PC-9 (cell line): ENCODE measurements at regions not wholly inside any gene's neighbourhood (a gene's known extent, or its start where the extent isn't known, plus 50 kb on each side); places are given as distances from the start of the nearest gene placed in this dataset.
"Not testable (repeated sequence)": the region's sequence is repeated elsewhere in the genome, so short reads cannot be mapped to it uniquely, and the experiment has no call there.

ENCODE experiments used
- BruUV-seq: library from RNA; stranded (reverse); fragments of 400-500 nt; replicated peaks from 2 replicates; lab custom pipeline; 2021; lab: Mats Ljungman, UMichigan
- CTCF ChIA-PET: fragments of 300-600 bp; sonication (Branson Sonifier 250); formaldehyde crosslinking; loops from one replicate; lab custom pipeline; 2022; ENCODE audit warnings: antibody characterized with exemption; lab: Charles Lee
- POLR2A ChIA-PET: fragments of 300-600 bp; sonication (Branson Sonifier 250); formaldehyde crosslinking; loops from one replicate; lab custom pipeline; 2022; ENCODE audit warnings: antibody characterized with exemption; ENCODE audit not compliant: unreplicated experiment; lab: Charles Lee
- DNase-seq, 2 experiments: peaks; one replicate each; pipeline versions ENCODE4 v3.0.0 to v3.0.0-alpha.2; 2015 to 2022; ENCODE audit warnings: mixed read lengths in 1 of 2
- H2AFZ ChIP-seq: fragments of 200-600 bp; sonication (generic); 2 replicates; pipeline ENCODE4 v1.8.1; 2017; ENCODE audit warnings: antibody characterized with exemption
- H3F3A ChIP-seq: fragments of 200-600 bp; sonication (generic); 2 replicates; pipeline ENCODE4 v1.8.1; 2017; ENCODE audit warnings: antibody characterized with exemption, mild to moderate bottlenecking, low read depth; ENCODE audit not compliant: insufficient read depth
- H3K27ac ChIP-seq: fragments of 200-600 bp; sonication (generic); 2 replicates; pipeline ENCODE4 v1.6.1; 2016; ENCODE audit warnings: mixed run types
- H3K27me3 ChIP-seq: fragments of 200-600 bp; sonication (generic); 2 replicates; pipeline ENCODE4 v1.6.1; 2016; ENCODE audit warnings: low read depth, mixed run types; ENCODE audit not compliant: insufficient read depth
- H3K36me3 ChIP-seq: fragments of 200-600 bp; sonication (generic); 2 replicates; pipeline ENCODE4 v1.6.1; 2016; ENCODE audit warnings: low read depth, mixed run types
- H3K4me1 ChIP-seq: fragments of 200-600 bp; sonication (generic); replicated peaks from 2 replicates; pipeline ENCODE4 v1.6.1; 2016; ENCODE audit warnings: mixed run types; ENCODE audit not compliant: insufficient read depth
- H3K4me2 ChIP-seq: fragments of 200-600 bp; sonication (generic); 2 replicates; pipeline ENCODE4 v1.6.1; 2017; ENCODE audit warnings: mixed run types
- H3K4me3 ChIP-seq: fragments of 200-600 bp; sonication (generic); 2 replicates; pipeline ENCODE4 v1.6.1; 2016; ENCODE audit warnings: mixed run types
- H3K79me2 ChIP-seq: fragments of 200-600 bp; sonication (generic); 2 replicates; pipeline ENCODE4 v1.6.1; 2017; ENCODE audit warnings: low read depth, mixed run types
- H3K9me2 ChIP-seq: fragments of 200-600 bp; sonication (generic); 2 replicates; pipeline ENCODE4 v1.8.1; 2017; ENCODE audit warnings: mild to moderate bottlenecking; ENCODE audit not compliant: insufficient read depth
- H3K9me3 ChIP-seq: fragments of 200-600 bp; sonication (generic); 2 replicates; pipeline ENCODE4 v1.8.1; 2016; ENCODE audit warnings: low read depth; ENCODE audit not compliant: insufficient read depth
- H4K20me1 ChIP-seq: fragments of 200-600 bp; sonication (generic); 2 replicates; pipeline ENCODE4 v1.8.1; 2017; ENCODE audit not compliant: insufficient read depth
- EZH2 ChIP-seq: fragments of 200-600 bp; sonication (generic); IDR thresholded peaks from 2 replicates; pipeline ENCODE4 v1.8.0; 2017; ENCODE audit warnings: antibody characterized with exemption, low read depth
- intact Hi-C: fragments of 100-400 bp; cut with micrococcal nuclease; formaldehyde crosslinking; loops from one replicate; pipeline ENCODE4 v1.10.0; 2022; ENCODE audit not compliant: unreplicated experiment
- TF ChIP-seq, protein P1 (sequence below): fragments of 200-600 bp; sonication (generic); conservative IDR thresholded peaks from 2 replicates; pipeline ENCODE4 v1.6.1; 2017; ENCODE audit warnings: mixed run types, antibody characterized with exemption, mild to moderate bottlenecking, moderate library complexity

DNA sequence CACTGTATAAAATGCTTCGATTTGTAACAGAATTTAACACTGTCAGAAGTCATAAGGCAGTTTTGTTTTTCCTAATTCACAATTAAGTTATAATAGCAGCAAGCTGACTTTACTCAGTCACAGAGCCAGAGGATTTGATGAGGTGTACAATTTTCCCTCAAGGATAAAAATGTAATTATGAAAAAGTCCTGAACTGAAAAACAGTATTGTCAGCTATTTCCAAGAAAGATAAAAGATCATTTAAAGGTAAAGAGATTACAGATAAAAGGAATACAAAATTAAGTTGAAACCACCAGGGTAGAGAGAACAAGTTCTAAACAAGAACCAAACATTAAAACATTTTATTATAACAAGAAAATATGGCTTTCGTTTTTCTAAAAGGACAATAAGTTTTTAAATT, 86.8 kb upstream of the ZFP42 start:
- POLR2A ChIA-PET: no interaction called here
- CTCF ChIA-PET: no interaction called here
- Histone ChIP-seq H3K36me3 (no peaks in the 10 kb centered on the region), H2AFZ (no peak overlapping the region), H3K4me3 (no peak overlapping the region), H3K9me3 (no peaks in the 10 kb centered on the region), H3K27ac (no peak overlapping the region), H3F3A (no peaks in the 10 kb centered on the region), H3K79me2 (no peaks in the 10 kb centered on the region), H3K9me2 (no peaks in the 10 kb centered on the region), H4K20me1 (no peaks in the 10 kb centered on the region), H3K4me2 (no peak overlapping the region), H3K4me1 (no peaks in the 10 kb centered on the region), H3K27me3 (no peaks in the 10 kb centered on the region)
- DNase-seq: no peak
- no TSS peak for BruUV-seq
- intact Hi-C loops: no loop called here
- no peak for TF ChIP-seq EZH2
- TF ChIP-seq, protein P1, sequence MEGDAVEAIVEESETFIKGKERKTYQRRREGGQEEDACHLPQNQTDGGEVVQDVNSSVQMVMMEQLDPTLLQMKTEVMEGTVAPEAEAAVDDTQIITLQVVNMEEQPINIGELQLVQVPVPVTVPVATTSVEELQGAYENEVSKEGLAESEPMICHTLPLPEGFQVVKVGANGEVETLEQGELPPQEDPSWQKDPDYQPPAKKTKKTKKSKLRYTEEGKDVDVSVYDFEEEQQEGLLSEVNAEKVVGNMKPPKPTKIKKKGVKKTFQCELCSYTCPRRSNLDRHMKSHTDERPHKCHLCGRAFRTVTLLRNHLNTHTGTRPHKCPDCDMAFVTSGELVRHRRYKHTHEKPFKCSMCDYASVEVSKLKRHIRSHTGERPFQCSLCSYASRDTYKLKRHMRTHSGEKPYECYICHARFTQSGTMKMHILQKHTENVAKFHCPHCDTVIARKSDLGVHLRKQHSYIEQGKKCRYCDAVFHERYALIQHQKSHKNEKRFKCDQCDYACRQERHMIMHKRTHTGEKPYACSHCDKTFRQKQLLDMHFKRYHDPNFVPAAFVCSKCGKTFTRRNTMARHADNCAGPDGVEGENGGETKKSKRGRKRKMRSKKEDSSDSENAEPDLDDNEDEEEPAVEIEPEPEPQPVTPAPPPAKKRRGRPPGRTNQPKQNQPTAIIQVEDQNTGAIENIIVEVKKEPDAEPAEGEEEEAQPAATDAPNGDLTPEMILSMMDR: no peak

DNA sequence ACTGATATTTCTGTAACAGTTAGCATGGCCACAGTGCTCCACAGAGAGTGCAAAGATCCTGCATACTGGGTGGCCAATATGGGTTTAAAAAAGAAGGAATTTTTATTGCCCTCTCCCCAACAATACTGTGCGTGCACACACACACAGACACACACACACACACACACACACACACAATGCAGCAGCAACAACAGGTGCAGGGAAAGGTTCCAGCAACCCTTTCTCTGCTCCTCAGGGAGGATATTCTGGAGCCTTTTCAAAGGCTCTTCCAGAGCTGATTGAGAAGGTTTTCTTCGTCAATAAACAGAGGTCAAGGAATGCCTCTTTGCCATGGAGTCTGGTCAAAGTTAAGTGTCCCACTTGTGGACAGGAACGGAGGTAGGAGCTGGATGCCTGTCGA, 84.8 kb upstream of the ZFP42 start:
- Histone ChIP-seq H3K36me3 (no peaks in the 10 kb centered on the region), H3K27me3 (no peaks in the 10 kb centered on the region), H3F3A (no peaks in the 10 kb centered on the region), H4K20me1 (no peaks in the 10 kb centered on the region), H3K9me3 (no peaks in the 10 kb centered on the region), H3K9me2 (no peaks in the 10 kb centered on the region), H3K4me3 (no peak overlapping the region), H3K79me2 (no peaks in the 10 kb centered on the region), H3K27ac (no peak overlapping the region), H2AFZ (no peak overlapping the region), H3K4me2 (no peak overlapping the region), H3K4me1 (no peaks in the 10 kb centered on the region)
- no peak for DNase-seq
- no peak for TF ChIP-seq EZH2
- TF ChIP-seq, protein P1: no peak
- CTCF ChIA-PET: interaction anchor here (0.6 kb wide), 1 partner anchor 394 kb away, joined by 4 read pairs; no protein-coding TSS in a partner anchor
- intact Hi-C loops: no loop called here
- no TSS peak for BruUV-seq
- POLR2A ChIA-PET: no interaction called here

DNA sequence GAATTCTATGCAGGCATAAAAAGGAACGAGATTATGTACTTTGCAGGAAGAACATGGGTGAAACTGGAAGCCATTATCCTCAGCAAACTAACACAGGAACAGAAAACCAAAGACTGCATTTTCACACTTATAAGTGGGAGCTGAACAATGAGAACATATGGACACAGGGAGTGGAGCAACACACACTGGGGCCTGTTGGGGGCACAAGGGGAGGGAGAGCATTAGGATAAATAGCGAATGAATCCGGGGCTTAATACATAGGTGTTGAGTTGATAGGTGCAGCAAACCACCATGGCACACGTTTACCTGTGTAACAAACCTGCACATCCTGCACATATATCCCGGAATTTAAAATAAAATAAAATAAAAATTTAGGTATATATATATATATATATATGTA, 80.2 kb upstream of the ZFP42 start:
- H3K79me2 ChIP-seq, H3K36me3 ChIP-seq, H3F3A ChIP-seq, H4K20me1 ChIP-seq, H3K27ac ChIP-seq, H2AFZ ChIP-seq, H3K4me3 ChIP-seq, CTCF ChIA-PET, H3K4me1 ChIP-seq, BruUV-seq, H3K9me2 ChIP-seq, H3K4me2 ChIP-seq, DNase-seq, H3K9me3 ChIP-seq, POLR2A ChIA-PET, H3K27me3 ChIP-seq, intact Hi-C loops: not testable (repeated sequence)

DNA sequence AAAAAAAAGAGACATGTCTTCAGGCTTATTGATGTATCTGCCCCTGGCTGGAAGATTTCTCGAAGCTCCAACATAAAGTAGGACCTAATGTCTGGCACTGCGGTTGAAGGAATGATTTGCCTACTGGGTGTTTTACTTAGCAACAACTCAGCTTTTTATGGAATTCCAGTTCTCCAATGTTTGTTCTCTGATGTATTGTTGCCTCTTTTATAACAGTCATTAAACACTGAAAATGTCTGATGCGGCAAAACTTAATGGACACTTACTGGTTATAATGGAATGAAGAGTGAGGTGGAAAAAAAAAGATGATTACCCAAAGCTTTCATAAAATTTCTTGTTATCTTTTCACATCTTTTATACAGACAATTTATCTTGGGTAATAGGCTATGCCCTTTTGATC, 75.6 kb upstream of the ZFP42 start:
- no TSS peak for BruUV-seq
- no peak overlapping the region for H3K27ac ChIP-seq
- H3K4me3 ChIP-seq: no peak overlapping the region
- no peaks in the 10 kb centered on the region for H3K9me2 ChIP-seq
- no peaks in the 10 kb centered on the region for H3K27me3 ChIP-seq
- no peaks in the 10 kb centered on the region for H3F3A ChIP-seq
- intact Hi-C loops: no loop called here
- ChIA-PET CTCF (no interaction called here), POLR2A (no interaction called here)
- H3K4me1 ChIP-seq: no peaks in the 10 kb centered on the region
- H4K20me1 ChIP-seq: no peaks in the 10 kb centered on the region
- no peak overlapping the region for H3K4me2 ChIP-seq
- H2AFZ ChIP-seq: no peak overlapping the region
- DNase-seq: no peak
- no peaks in the 10 kb centered on the region for H3K9me3 ChIP-seq
- no peak for TF ChIP-seq EZH2
- TF ChIP-seq, protein P1: no peak
- H3K79me2 ChIP-seq: no peaks in the 10 kb centered on the region
- H3K36me3 ChIP-seq: no peaks in the 10 kb centered on the region
